GM21390 (cell line): ENCODE measurements at regions not wholly inside any gene's neighbourhood (a gene's known extent, or its start where the extent isn't known, plus 50 kb on each side); places are given as distances from the start of the nearest gene placed in this dataset.

Experiments used
- ATAC-seq: cut with Tn5 transposase; IDR thresholded peaks from one replicate; pipeline ENCODE4 v1.9.1; 2021; ENCODE audit not compliant: unreplicated experiment

DNA sequence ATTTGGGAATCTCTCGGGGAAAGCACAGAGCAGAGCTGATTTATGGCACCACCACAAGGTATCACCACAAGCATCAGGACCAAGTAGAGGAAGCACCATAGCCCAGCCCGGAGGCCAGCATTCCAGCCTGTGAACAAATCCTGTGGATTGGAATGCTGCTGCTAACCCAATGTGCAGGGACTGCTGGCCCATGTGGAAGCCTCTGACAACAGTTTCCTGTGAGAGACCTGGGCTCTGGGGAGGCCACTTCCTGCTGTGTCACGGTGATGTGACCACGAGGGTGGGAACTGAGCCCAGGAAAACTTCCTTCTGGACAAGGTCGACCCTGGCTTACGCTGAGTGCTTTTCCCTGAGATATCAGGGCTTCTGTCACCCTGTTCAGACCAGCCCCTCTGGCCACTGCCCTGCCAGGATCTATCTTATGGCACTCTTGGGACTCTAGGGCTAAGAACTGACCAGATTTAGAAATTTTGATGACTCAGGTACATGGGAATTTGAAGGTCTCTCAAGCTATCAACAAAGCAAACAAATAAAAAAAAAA lies 88.3 kb upstream of the NGF start:
- no peak for ATAC-seq

DNA sequence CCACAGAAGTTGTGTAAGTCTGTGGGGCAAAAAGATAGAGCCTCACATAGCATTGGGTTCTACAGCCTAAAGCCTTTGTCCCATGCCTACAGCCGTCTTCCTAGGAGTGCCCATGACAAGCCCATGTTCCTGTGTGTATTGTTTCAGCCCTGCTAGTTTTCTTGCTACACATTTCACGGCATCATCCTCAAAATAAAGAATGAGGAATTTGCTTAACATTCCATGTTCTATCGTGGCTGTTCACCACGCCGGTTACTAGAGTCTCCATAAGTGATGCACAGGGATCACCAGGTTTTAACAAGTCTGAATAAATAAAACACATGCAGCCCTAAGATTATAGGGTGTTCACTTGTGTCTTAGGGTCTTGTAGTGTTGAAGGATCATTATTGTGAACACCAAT lies 87.4 kb upstream of the NGF start:
- ATAC-seq, result no peak

DNA sequence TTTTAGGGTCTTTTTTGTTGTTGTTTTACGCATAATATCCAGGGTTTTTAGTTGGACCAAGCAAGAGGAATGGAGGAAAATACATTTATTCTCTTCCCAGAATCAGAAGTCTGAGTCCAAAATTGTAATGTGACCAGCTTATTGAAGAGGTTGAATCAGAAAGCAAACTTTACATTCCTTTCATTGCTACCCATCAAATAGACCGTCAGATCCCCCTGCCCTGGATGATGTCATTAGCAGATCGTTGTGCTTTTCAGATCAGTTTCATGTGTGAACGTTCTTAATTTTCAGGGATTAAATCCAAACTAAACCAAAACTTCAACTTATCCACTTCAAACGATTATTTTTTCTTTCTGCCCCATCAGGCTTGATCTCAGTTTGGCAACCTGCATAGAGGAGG lies 85.7 kb upstream of the NGF start:
- no peak for ATAC-seq

DNA sequence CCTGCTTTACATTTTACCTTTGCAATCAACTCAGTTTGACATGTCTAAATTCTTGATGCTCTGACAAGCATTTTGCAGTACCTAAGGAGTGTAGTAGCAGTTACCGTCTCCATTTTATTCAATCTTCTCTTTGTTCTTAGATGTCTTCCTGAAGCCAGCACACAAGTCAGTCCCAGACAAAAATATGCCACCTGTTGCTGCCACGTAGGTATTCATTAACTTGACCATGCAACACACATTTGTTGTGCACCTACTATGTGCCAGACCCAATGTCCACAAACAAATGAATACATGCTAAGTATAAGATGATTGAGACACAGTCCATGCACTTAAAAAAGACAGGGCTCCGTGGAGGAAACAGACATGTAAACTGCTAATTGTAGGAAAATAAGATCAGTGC lies 81.5 kb upstream of the NGF start:
- ATAC-seq, result no peak

DNA sequence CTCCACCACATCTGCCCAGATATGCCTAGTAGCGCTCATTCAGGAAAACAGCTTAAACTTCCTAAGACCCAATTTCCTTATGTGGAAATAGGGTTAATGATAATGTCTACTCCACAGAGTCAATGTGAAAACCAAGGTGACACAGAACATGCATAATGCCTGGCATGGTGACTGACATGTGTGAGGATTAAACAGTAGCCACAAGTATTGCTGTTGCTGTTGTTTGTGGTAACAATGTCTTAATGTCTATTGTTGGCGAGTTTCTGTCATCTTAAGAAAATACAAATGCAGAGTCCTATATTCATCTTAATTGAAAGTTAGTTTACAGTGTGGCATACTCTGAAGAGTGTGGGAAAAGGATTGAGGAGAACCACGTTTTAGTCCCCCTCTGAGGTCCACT lies 75.6 kb upstream of the NGF start:
- no peak for ATAC-seq

DNA sequence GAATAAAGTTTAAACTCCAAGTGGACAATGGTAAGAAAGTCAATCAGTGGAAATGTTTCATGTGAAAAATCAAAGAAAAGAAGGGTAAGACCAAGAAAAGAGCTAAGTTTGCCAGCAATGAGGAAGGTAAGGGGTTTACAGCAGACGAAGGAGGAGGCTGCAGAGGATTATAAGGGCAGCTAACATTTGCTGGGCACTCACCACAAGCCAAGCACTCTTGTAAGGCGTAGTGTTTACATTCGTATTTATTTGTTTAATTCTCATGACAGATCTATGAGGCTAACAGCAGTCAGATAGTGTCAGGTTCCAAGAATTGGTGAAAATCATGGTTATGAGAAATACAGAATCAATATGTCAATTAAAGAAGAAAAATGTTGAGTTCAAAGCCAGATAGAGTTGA lies 75.2 kb upstream of the NGF start:
- ATAC-seq, result no peak

DNA sequence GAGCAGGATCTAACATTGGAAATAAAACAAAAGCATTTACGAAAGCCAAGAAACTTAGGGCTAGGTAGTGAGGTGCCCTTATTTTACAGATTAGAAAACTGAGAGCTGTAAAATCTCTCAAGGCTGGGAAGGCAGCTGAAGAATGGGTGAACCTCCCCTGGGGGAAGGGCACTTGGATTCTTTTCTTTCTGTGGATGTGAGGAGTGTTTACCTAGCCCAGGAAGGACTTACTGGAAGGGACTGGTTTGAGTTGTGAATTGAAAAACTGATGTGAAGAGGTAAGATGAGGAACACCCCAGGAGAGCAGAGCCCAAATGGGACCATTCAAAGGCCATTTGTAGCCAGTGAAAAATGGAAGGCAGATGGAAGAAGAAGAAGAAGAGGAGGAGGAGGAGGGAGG lies 74.7 kb upstream of the NGF start:
- ATAC-seq, result no peak

DNA sequence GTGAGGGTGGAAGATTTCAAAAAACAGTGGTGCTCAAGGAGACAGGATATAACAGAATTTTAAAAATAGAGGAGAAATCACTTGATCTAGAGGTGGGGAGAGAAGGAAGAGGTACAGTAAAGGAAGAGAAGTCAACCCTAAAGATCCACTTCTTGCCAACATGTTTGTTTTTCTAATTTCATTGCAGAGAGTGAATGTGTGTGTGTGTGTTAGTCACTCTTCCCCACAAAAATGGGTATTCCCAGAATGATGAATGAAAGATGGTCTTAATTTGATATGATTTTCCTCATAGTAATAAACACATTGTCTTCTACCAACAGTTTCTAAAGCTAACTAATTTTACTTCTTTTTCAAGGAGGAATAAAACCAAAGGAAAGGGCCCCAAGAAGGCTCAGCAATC lies 74.2 kb upstream of the NGF start:
- ATAC-seq, result no peak

DNA sequence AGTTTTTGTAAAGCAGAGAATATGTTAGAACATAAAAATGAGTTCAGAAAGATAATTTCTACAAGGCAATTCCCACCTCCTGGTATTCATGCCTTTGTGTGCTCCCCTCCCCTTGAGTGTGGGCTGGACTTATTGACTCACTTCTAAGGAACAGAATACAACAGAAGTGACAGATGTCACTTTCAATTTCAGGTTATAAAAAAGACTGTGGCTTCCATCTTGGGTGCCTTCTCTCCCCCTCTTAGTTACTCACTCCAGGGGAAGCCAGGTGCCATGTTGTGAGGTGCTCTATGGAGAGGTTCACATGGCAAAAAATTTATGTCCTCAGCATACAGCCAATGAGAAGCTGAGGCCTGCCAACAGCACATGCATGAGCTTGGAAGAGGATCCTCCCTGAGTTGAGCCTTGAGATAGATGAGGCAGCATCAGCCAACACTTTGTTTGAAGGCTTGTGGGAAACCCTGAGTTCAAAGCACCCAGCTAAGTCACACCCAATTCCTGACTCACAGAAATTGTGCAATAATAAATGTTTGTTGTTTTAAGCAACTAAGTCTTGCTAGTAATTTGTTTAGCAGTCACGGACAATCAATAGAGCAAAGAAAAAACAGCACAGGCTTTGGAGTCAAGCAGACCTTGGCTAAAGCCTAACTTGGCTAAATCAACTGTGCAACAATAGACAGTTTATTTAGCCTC lies 73.5 kb upstream of the NGF start:
- no peak for ATAC-seq

DNA sequence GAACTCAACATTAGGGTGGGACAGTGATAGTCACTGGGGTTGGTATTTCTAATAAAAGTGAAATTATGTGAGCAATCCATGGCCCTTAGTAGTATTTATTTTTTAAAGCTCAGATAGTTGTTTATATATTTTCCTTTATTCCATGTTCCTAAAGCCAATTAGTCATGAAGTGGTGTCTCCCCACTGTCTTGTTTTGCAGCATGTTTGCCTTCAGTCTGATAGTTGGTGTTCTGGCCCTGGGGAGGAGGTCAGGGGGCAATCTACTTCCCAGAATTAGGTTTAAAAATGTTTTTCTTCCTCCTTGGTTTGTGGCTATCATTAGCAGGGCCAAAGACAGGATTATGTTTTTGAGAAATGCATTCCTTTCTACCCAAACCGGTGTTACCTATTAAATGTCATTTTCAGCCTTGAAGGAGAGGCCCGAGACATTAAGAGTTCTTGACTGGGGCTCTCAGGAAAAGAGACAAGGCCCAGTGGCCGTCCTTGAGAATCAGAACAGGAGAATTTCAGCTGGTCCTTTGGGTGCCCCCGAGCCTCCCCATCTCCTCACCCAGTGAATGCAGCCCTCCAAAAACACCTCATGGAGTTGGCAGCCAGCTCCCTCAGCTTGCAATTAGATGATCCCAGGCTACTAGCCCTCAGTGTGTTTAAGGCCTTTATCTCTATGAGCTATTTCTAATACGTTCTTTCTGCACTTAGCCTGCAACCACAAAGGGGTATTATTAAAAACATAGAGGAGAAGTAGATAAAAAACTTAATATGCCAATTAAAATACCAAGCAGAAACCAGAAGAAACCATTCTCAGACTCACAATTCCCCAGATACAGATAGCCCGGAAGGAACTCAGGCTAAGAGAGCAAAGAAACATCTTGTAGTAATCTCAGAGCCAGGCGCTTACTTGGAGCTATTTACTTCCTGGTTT lies 71.3 kb upstream of the NGF start:
- no peak for ATAC-seq

DNA sequence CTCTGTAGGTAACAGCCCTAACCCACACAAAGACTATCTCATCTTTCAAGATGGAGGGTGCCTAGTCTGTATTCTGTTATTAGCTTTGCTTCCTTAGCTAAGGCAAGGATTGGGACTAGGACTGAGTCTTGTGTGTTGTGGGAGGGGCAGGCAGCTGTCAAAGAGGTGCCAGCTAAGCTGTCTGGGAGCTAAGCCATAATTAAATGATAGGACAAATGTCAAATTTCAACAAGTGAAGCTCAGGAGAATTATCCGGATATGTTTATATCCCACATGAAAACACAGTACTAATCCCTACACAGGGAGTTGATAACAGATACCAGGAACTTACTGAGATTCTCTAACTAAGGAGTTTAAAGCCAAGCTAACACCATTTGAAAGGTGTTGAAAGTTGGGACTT lies 70.5 kb upstream of the NGF start:
- ATAC-seq, result no peak

DNA sequence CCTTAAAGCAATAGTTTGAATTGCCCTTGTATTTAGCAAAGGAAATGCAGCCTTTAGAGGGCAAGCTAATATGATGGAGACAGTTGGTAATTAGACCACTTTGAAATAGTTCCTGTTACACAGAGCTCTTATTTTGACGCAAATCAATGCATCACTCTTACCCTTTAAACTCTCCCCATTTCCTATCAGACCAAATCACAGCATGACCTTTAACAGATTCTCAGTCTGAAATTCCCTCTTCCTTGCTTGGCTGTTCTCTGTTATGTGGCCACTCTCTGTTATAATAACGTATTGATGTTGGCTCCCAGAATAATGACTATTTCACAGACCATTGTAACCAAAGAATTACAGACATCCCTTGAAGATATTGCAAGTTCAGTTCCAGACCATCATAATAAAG lies 66.9 kb upstream of the NGF start:
- ATAC-seq, result no peak

DNA sequence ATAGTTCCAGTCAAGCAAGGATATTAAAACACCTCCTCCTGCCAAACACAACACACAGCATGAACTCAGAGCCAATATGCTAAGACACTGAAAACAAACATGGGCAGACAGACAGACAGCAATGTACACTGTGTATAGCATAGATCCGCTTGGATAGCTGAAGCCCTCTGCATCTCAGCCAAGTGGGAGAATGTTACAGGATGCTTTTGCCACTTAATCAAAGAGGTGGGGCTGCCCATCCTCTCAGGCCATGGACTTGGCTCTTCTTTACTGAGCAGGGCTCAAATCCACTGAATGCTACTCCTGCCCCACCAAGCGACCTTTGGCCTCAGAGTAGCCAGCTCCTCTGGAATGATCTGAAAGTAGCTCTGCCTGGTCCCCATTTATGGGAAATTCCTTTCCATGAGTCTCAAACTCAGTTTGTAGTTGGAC lies 64.7 kb upstream of the NGF start:
- no peak for ATAC-seq

DNA sequence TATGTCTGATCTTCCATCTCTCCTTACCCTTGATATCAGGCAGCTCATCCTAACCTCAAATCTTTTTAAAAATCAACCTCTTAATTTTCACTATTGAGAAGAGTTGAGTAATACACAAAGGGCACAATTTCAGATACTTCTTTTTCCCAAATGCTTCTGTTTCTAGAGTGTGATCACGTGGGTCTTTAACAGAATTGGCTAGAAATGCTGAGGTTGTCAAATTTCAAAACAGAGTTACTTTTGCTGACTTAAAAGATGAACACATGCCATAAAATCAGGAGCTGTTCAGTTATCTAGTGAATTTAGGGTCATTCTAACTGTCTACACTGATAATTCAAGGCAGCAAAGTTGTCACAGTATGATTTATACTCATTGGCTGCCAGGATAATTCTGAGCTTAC lies 63.6 kb upstream of the NGF start:
- ATAC-seq, result no peak

DNA sequence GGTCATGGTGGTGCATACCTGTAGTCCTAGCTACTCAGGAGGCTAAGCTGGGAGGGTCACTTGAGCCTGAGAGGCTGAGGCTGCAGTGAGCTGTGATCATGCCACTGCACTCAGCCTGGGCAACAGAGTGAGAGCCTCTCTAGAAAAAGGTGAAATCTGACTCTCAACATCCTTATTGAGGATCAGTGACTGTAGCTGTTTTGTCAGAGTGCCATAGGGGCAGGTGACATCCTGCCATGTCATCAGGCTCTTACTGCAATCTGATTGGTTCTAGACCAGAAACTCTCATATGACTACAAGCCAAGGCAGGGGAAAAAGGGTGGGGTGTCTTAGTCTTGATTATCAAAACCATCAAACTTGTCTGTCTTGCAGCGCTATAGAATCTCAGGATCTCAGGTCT lies 62.8 kb upstream of the NGF start:
- ATAC-seq, result no peak

DNA sequence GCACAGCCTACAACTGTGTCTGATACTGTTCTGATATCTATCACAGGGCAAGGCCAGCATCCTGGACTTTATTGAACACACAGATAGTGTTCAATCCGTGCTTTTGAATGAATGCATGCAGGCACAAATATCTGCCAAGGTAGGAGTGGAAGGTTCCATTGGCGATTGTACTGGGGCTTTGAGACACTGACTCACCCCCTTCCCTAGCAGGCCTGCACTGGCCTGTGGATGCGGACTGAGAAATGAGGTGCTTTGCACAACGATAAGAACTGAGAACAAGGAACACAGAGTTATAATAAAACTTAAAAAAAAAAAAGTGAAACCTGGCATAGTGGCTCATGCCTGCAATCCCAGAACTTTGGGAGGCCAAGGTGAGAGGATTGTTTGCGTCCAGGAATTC lies 62.4 kb upstream of the NGF start:
- ATAC-seq, result no peak

DNA sequence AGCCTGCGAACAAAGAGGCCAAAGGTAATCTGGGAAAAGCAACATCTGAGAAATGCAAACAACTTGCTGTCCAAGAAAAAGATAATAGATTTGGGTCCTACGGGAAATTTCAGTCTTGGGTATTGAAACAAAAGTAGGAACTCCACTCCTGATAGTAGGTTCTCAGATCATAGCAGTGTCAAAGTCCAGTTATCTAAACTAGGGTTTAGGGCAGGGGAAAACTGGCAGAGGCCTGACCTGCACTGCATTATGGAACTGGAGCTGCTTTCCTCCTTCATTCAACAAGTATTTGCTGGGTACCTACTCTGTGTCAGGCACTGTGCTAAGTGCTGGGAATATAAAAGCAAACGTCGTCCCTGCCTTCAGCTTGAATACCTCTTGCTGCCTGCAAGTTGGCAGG lies 60.7 kb upstream of the NGF start:
- no peak for ATAC-seq
